ENCODE measurements at regions not wholly inside any gene's neighbourhood (a gene's known extent, or its start where the extent isn't known, plus 50 kb on each side); places are given as distances from the start of the nearest gene placed in this dataset.

DNA sequence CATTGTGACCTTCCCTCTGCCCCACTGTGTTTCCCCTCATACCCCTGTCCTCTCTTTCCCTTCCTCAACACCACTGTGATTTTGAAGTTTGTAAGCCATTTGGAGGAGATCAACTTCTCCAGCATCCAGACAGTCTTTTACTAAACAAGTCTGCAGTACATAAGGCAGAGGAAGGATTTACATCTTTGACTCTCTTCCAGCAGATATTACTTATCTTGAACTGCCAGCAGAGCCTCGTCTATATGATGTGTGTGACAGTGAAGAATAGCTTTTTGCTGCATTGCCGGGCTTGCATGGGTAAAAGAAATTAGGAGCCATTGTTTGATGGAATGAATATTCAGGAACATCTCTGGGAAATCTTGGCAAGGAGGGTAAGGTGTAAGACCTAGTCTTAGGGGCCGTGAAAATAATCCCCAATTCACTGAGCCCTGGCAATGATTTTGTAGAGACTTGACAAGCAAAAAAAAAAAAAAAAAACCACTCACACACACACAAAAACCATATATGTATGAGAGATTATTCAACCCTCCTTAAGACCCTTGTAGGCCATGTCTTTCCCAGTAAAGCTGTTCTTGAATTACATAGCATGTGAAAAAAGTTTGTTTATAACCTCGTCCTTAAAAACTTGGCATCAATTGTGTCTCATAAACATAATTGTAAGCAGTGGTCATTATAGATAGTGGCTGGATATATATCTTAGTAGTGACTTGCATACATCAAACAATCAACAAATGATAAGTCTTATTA is 903.9 kb downstream of the CDH11 start:
- H3K4me3 Mint-ChIP-seq, result no peak overlapping the region
- peaks cover 14 to 26% of the 10 kb centered on the region in 2 donors for H3K9me3 Mint-ChIP-seq
- H3K4me1 Mint-ChIP-seq, result no peaks in the 10 kb centered on the region
- DNase-seq (no peak), ATAC-seq (no peak)
- no peak overlapping the region for H3K27ac Mint-ChIP-seq
- H3K27me3 Mint-ChIP-seq, result no peaks in the 10 kb centered on the region

DNA sequence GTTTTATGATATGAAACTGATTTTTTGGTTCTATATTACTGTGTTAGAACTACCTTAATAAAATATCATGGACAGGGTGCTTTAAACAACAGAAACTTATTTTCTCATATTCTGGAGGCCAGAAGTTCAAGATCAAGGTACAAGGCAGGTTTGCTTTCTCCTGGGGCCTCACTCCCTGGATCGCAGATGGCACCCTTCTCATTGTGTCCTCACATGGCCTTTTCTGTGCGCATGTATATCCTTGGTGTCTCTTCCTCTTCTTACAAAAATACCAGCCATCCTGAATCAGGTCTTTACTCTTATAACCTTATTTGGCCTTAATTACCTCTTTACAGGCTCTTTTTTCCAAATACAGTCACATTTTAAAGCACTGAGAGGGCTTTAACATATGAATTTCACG is 906.1 kb downstream of the CDH11 start:
- no peak for ATAC-seq
- H3K9me3 Mint-ChIP-seq, result peaks cover 14 to 21% of the 10 kb centered on the region in 2 donors
- H3K27me3 Mint-ChIP-seq, result no peaks in the 10 kb centered on the region
- no peak for DNase-seq
- H3K27ac Mint-ChIP-seq, result no peak overlapping the region
- H3K4me3 Mint-ChIP-seq, result no peak overlapping the region
- no peaks in the 10 kb centered on the region for H3K4me1 Mint-ChIP-seq

DNA sequence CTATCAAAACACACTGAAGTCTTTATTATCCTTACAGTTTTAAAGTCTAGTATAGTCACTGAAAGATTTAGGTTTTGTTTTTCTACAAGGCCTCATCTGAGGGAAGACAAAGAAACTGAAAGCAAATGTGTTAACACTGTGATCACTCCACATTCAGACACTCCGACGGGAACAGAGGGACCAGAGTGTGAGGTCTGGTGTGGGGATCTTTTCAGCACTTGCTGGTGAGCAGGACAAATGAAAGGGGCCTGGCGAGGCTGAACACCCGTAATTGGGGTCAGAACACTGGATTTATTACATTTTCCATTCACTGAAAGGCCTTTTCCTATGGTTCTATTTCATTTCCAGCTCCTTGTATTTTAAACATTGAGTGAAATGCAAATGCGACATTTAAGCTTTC is 910.5 kb downstream of the CDH11 start:
- ATAC-seq, result no peak
- Mint-ChIP-seq H3K9me3 (peaks cover 13 to 16% of the 10 kb centered on the region in 2 donors), H3K27ac (no peak overlapping the region)

DNA sequence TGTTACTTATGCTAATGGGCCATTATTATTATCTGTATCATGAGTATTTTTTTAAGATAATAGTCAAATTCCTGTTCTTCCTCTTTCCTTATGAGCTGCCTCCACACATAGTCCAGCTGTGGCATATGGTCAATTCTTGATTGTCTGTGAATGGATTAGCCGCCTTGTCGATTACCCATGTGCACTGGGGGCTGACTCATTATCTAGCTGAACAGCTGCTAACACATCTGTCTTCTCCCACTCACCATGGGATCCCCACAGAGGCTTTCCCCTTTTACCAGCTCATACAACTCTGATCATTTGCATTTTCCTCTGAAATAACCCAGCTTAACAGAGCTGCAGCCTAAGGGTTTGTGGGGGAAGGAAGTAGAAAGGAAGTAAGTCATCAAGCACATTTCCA is 915.0 kb downstream of the CDH11 start:
- Mint-ChIP-seq H3K27me3 (no peaks in the 10 kb centered on the region), H3K4me3 (no peak overlapping the region), H3K4me1 (no peaks in the 10 kb centered on the region), H3K27ac (no peak overlapping the region), H3K9me3 (peaks cover 9 to 24% of the 10 kb centered on the region in 2 donors)
- no peak for ATAC-seq
- no peak for DNase-seq

More for the DNA sequence above, 910.5 kb downstream of the CDH11 start:
- Mint-ChIP-seq H3K27me3 (no peaks in the 10 kb centered on the region), H3K4me1 (no peaks in the 10 kb centered on the region), H3K4me3 (no peak overlapping the region)
- DNase-seq, result no peak

DNA sequence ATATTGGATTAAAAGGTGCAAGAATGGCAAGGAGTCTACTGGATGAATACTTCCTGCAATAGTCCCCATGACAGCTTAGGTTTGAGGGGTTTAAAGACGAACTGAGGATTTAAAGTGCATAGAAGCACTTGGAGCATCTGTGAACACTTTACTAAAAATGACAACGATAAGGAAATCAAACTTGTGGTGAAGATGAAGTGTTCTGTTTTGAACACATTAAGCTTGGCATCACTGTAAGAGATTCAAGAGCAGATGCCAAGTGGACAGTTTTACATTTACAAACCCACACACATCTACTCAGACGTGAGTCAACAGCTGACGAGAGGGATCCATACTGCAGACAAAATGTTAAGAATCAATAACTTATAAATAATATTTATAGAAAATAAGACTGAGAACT is 918.7 kb downstream of the CDH11 start:
- H3K27ac Mint-ChIP-seq, result no peak overlapping the region
- DNase-seq (no peak), ATAC-seq (no peak)
- no peak overlapping the region for H3K4me3 Mint-ChIP-seq
- no peaks in the 10 kb centered on the region for H3K27me3 Mint-ChIP-seq
- H3K9me3 Mint-ChIP-seq, result peaks cover 0 to 8% of the 10 kb centered on the region in 2 donors
- no peaks in the 10 kb centered on the region for H3K4me1 Mint-ChIP-seq

DNA sequence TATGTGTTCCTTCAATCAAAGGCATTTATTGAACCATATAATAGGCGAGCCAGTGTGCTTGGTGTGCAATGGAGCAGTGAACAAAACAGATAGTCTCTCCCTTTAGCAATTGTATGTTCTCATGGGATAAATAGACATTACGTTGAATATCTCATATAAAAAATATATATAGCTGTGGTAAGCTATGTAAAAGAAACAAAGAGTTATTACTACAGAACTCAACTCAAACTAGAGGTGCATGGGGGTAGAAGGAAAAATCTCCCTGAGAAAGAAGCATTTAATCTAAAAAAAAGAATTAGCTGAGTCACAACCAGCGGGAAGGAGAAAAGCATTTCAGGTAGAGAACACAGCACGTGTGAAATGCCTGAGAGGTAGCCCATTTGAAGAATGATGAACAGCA is 919.3 kb downstream of the CDH11 start:
- no peak for DNase-seq
- Mint-ChIP-seq H3K27ac (no peak overlapping the region), H3K4me1 (no peaks in the 10 kb centered on the region), H3K4me3 (no peak overlapping the region), H3K27me3 (no peaks in the 10 kb centered on the region), H3K9me3 (peaks cover 0 to 8% of the 10 kb centered on the region in 2 donors)
- no peak for ATAC-seq

DNA sequence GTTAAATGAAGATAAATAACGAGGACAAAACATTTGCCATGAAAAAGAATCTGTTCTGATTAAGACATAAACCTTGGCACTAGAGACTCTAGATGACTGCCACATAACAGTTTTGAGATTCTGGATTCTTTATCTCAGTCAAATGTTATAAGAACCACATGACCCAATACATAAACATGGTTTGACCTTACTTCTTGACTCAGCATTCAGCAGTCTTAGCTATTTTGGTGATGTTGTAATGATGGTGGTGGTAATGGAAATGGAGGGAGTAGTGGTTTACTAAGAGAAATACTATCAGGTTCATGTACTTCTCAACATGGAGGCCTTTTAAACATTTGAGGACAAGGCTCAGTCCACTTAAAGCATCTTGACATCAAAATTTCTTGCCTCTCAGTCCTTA is 925.4 kb downstream of the CDH11 start:
- no peak overlapping the region for H3K27ac Mint-ChIP-seq
- DNase-seq, result no peak
- peaks cover 9 to 13% of the 10 kb centered on the region in 2 donors for H3K9me3 Mint-ChIP-seq
- no peaks in the 10 kb centered on the region for H3K4me1 Mint-ChIP-seq
- H3K27me3 Mint-ChIP-seq, result no peaks in the 10 kb centered on the region
- no peak overlapping the region for H3K4me3 Mint-ChIP-seq
- no peak for ATAC-seq

DNA sequence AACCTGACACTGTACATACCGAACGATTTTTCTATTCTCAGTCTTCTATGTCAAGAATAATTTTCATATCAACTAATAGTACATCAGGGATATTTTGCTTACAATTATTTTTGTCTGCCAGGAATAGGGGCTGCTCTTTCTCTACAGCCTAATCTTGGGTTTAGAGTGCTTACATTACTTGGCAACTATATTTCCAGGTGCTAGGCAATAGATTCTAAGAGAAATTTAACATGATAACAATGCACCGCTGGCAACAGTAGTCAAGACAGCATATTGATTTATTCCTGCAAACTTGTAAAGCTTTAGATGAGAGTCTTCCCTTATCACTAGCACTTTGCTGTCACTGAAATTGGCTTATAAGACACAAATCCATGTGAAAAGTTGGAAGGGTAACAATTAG is 935.9 kb downstream of the CDH11 start:
- no peak for DNase-seq
- Mint-ChIP-seq H3K4me3 (no peak overlapping the region), H3K27ac (no peak overlapping the region), H3K9me3 (peaks cover 5 to 16% of the 10 kb centered on the region in 2 donors), H3K4me1 (no peaks in the 10 kb centered on the region), H3K27me3 (no peaks in the 10 kb centered on the region)
- ATAC-seq, result no peak

DNA sequence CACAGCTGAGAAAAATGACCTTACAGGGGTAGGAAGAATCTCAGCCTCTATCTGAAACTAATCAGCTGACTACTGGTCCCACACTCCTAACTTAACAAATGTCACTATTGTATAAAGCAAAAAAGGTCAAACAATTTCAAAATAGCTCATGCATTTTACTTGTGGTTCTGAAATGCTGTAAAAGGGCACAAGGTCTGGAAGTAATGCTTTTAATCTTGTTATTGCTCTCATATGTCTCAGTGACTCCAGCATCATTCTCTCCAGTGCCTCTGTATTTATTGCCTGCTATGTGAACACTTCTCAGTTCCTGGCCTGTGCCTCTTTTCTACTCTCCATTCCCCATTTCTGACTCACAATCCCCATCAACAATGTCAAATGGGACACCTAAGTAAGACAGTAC is 937.7 kb downstream of the CDH11 start:
- Mint-ChIP-seq H3K27ac (no peak overlapping the region), H3K4me1 (no peaks in the 10 kb centered on the region), H3K4me3 (no peak overlapping the region), H3K9me3 (peaks cover 10 to 11% of the 10 kb centered on the region in 2 donors), H3K27me3 (no peaks in the 10 kb centered on the region)
- DNase-seq (no peak), ATAC-seq (no peak)

DNA sequence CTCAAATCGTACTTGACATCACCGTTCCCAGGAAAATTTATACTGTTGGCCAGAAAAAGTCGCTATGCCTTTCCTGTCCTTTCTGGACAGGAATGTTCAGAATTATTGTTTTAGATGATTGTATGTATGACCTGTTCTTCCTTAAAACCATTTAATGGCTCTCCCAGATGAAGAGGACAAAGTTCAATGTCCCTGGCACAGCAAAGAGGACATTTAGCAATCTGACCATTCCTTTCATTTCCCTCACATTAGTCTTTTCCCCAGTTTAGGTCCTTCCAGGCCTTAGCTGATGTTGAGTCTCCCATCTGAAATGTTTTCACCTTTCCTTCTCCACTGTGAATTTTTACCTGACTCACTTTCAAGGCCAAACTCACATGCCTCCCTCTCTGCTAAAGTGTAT is 938.9 kb downstream of the CDH11 start:
- H3K27ac Mint-ChIP-seq, result no peak overlapping the region
- DNase-seq (no peak), ATAC-seq (no peak)
- no peaks in the 10 kb centered on the region for H3K4me1 Mint-ChIP-seq
- no peak overlapping the region for H3K4me3 Mint-ChIP-seq
- no peaks in the 10 kb centered on the region for H3K27me3 Mint-ChIP-seq
- peaks cover 10 to 21% of the 10 kb centered on the region in 2 donors for H3K9me3 Mint-ChIP-seq

DNA sequence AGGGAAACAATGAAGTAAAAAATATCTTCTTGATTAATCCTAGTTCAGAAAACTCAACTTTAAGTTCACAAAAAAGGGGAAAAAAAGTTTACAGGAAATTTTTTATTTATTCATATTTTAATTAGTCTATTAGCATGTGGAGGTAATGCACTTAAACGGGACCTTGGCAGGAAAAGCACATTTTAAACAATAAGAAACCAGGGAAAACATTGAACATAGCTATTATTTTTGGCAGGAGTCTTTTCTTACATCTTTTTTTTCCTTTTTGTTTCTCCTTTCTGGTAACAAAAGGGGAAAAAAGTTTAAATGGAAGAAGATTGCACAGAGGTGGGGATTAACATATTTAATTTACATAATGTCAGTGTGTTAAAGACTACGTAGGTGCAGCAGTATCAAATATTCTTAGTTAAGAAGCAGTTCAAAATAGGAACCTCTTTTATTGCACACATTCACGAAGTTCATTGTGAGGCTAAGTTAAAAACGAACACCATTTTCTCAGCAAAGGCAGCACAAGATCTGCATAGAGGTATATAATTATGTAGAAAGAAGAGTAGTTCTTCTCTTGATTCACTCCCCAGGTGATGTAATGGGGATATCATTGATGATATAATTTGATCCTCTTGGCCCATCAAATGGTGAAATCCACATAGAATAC is 940.5 kb downstream of the CDH11 start:
- no peaks in the 10 kb centered on the region for H3K4me1 Mint-ChIP-seq
- no peak for ATAC-seq
- no peak overlapping the region for H3K27ac Mint-ChIP-seq
- H3K9me3 Mint-ChIP-seq, result peaks cover 16 to 28% of the 10 kb centered on the region in 2 donors
- DNase-seq, result no peak
- no peaks in the 10 kb centered on the region for H3K27me3 Mint-ChIP-seq
- no peak overlapping the region for H3K4me3 Mint-ChIP-seq

DNA sequence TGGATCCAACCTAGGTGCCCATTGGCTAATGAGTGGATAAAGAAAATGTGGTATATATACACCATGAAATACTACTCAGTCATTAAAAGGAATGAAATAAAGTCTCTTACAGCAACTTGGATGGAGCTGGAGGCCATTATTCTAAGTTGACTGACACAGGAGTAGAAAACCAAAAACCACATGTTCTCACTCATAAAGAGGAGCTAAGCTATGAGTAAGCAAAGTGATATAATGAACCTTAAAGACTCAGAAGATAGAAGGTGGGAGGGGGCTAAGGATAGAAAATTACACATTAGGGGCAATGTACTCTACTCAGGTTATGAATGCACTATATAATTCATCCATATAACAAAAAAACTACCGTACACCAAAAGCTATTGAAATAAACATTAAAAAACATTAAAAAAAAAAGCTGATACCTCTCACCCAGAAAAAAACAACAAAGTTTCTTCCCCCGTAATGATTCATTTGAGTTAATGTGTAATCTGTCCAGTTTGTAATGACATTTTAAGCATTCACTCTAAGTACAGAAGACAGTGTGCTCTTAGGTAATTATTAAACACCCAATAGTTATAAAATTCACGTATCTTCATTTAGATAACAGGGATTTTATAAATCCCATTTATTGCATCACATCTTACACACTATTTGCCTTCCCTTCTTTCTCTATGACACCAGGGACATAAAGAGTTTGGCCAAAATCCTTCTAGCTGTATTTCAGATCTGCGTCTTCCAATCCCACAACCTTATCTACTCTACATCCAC is 941.5 kb downstream of the CDH11 start:
- Mint-ChIP-seq H3K4me1 (no peaks in the 10 kb centered on the region), H3K9me3 (peaks cover 16 to 28% of the 10 kb centered on the region in 2 donors), H3K27me3 (no peaks in the 10 kb centered on the region), H3K27ac (no peak overlapping the region), H3K4me3 (no peak overlapping the region)
- no peak for DNase-seq
- no peak for ATAC-seq

DNA sequence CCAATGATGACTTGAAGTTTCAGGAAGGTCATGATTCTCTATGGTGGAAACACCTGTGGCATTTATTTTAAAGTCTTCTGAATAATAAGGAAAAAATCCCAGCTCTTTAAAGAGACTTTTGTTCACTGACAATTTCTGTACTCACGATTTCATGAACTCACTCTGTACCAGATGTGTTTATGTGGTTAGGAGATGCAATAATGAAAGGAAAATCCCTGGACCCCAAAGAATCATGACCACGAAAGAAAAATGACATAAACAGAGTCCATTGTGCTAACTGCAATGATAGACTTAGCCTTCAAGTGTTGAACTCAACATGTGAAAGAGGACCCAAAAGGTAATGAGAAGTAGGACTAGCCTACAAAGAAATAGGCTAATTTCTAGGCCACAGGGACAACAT is 947.5 kb downstream of the CDH11 start:
- Mint-ChIP-seq H3K4me1 (no peaks in the 10 kb centered on the region), H3K27me3 (no peaks in the 10 kb centered on the region), H3K9me3 (peaks cover 16 to 31% of the 10 kb centered on the region in 2 donors), H3K27ac (no peak overlapping the region), H3K4me3 (no peak overlapping the region)
- DNase-seq, result no peak
- ATAC-seq, result no peak

DNA sequence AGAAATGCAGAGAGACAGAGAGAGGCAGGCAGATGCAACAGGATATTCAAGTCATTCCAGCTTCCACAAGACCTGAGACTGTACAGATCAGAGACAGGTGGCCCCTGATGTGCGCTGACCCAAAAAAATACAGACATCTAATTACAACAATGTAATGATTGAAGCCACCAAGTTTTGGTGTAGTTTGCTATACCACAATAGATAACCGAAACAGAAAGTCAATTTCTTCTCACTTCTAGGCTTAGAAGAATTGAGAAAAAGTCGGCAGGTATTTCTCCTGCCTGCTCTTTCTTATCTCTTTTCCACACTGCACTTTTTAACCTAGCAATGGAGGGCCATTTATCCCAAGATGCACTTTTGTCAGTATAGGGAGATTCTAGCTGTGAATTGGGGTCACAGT is 949.2 kb downstream of the CDH11 start:
- Mint-ChIP-seq H3K27ac (no peak overlapping the region), H3K9me3 (peaks cover 15 to 19% of the 10 kb centered on the region in 2 donors), H3K4me3 (no peak overlapping the region), H3K4me1 (no peaks in the 10 kb centered on the region), H3K27me3 (no peaks in the 10 kb centered on the region)
- DNase-seq, result no peak
- no peak for ATAC-seq

DNA sequence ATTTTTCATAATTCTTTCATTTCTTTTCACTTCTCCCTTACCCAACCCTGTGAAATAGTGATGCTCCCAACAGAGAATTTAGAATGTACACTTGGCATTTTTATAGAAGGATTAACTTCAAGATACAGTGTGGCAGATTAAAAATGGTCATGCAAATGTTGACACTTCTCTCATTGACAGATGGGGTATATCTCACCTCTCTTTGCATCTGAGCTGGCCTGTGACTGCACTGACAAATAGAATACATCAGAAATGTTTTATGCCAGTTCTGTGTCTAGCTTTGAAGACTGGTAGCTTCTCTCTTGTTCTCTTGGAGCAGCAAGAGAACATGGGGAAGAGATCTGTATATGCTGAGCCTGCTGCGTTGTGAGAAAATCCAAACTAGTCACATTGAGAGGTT is 949.6 kb downstream of the CDH11 start:
- H3K27me3 Mint-ChIP-seq, result no peaks in the 10 kb centered on the region
- ATAC-seq, result no peak
- H3K4me3 Mint-ChIP-seq, result no peak overlapping the region
- H3K27ac Mint-ChIP-seq, result no peak overlapping the region
- DNase-seq, result no peak
- no peaks in the 10 kb centered on the region for H3K4me1 Mint-ChIP-seq
- peaks cover 11 to 14% of the 10 kb centered on the region in 2 donors for H3K9me3 Mint-ChIP-seq

DNA sequence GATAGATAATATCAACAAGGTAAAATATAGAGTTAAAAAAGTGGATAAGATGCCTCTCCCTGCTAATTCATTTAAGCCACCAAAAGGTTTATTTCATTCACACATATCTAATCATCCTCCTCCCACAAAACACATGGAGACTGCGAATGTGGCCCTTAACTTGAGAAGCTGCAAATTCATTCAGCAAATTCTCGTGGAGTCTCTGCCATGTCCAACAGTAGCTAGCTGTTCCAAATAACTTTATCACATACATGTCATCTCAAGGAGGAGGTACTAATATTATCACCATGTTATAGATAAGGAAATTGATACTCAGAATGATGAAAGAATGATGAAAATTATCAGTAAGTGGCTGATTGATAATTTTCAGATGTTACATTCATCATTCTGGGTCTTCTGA is 950.2 kb downstream of the CDH11 start:
- no peak for DNase-seq
- no peaks in the 10 kb centered on the region for H3K4me1 Mint-ChIP-seq
- H3K9me3 Mint-ChIP-seq, result peaks cover 10 to 12% of the 10 kb centered on the region in 2 donors

More for the DNA sequence above, 950.2 kb downstream of the CDH11 start:
- ATAC-seq, result no peak
- Mint-ChIP-seq H3K27ac (no peak overlapping the region), H3K27me3 (no peaks in the 10 kb centered on the region), H3K4me3 (no peak overlapping the region)

All from stimulated activated naive CD8-positive, alpha-beta T cell treated with anti-CD3 and anti-CD28 coated beads, Interleukin-15, amount 100 ng/mL, for 72 hours (primary cell).